ENCODE measurements at regions not wholly inside any gene's neighbourhood (a gene's known extent, or its start where the extent isn't known, plus 50 kb on each side); places are given as distances from the start of the nearest gene placed in this dataset.

- TF ChIP-seq CTCF (IDR thresholded peaks at IDR 0.05) = no peak
- ATAC-seq (ENCODE audit: low FRiP score) = no peak
These were observed 786.2 kb downstream of the C6orf118 start for GRCh38 chr6:164523087-164523654.

GRCh38 chr6:164520916-164521315 is 788.5 kb downstream of the C6orf118 start:
- no peak for TF ChIP-seq CTCF (IDR thresholded peaks at IDR 0.05)
- DNase-seq (ENCODE audit: low spot score) (no peak), ATAC-seq (ENCODE audit: low FRiP score) (no peak)

More at GRCh38 chr6:164523087-164523654, 786.2 kb downstream of the C6orf118 start:
- DNase-seq (ENCODE audit: low spot score) = no peak

- DNase-seq (ENCODE audit: low spot score) (no peak), ATAC-seq (ENCODE audit: low FRiP score) (no peak)
- no peak for TF ChIP-seq CTCF (IDR thresholded peaks at IDR 0.05)
These were observed 802.0 kb downstream of the C6orf118 start for GRCh38 chr6:164507206-164507940.

GRCh38 chr6:164505425-164505824 is 804.0 kb downstream of the C6orf118 start:
- DNase-seq (ENCODE audit: low spot score) (no peak), ATAC-seq (ENCODE audit: low FRiP score) (no peak)
- no peak for TF ChIP-seq CTCF (IDR thresholded peaks at IDR 0.05)

GRCh38 chr6:164502833-164503232 is 806.6 kb downstream of the C6orf118 start:
- no peak for ATAC-seq (ENCODE audit: low FRiP score)
- DNase-seq (ENCODE audit: low spot score) = no peak
- no peak for TF ChIP-seq CTCF (IDR thresholded peaks at IDR 0.05)

- DNase-seq (ENCODE audit: low spot score) (no peak), ATAC-seq (ENCODE audit: low FRiP score) (no peak)
- TF ChIP-seq CTCF (IDR thresholded peaks at IDR 0.05) = no peak
These were observed 813.4 kb downstream of the C6orf118 start for GRCh38 chr6:164495882-164496495.
